ENCODE measurements at regions not wholly inside any gene's neighbourhood (a gene's known extent, or its start where the extent isn't known, plus 50 kb on each side); places are given as distances from the start of the nearest gene placed in this dataset.

- Histone ChIP-seq H3K79me2 (ENCODE audit: insufficient read depth, low read depth) (no peaks in the 10 kb centered on the region), H3K27me3 (ENCODE audit: insufficient read depth, low read depth) (no peaks in the 10 kb centered on the region), H3K9ac (no peak overlapping the region), H2AFZ (ENCODE audit: low read depth) (no peak overlapping the region), H3K4me3 (IDR thresholded peaks at IDR 0.05; ENCODE audit: insufficient read depth, low read depth, low read length) (no peak overlapping the region), H4K20me1 (ENCODE audit: insufficient read depth) (no peaks in the 10 kb centered on the region), H3K4me2 (no peak overlapping the region), H3K36me3 (ENCODE audit: insufficient read depth) (no peaks in the 10 kb centered on the region), H3K4me1 (ENCODE audit: low read depth, poor library complexity, severe bottlenecking) (no peaks in the 10 kb centered on the region), H3K27ac (no peak overlapping the region)
- TF ChIP-seq CTCF (conservative IDR thresholded peaks at IDR 0.05; ENCODE audit: low read depth, low read length) = no peak
Observed at GRCh38 chr4:24668956-24669355, 84.6 kb upstream of the DHX15 start.

GRCh38 chr4:24669751-24670150 is 85.4 kb upstream of the DHX15 start:
- H3K4me3 ChIP-seq (IDR thresholded peaks at IDR 0.05; ENCODE audit: insufficient read depth, low read depth, low read length) = no peak overlapping the region
- H3K4me1 ChIP-seq (ENCODE audit: low read depth, poor library complexity, severe bottlenecking) = no peaks in the 10 kb centered on the region
- no peak overlapping the region for H3K9ac ChIP-seq
- TF ChIP-seq CTCF (conservative IDR thresholded peaks at IDR 0.05; ENCODE audit: low read depth, low read length) = no peak
- no peak overlapping the region for H2AFZ ChIP-seq (ENCODE audit: low read depth)
- H3K79me2 ChIP-seq (ENCODE audit: insufficient read depth, low read depth) = no peaks in the 10 kb centered on the region
- H3K27ac ChIP-seq = no peak overlapping the region
- no peaks in the 10 kb centered on the region for H3K27me3 ChIP-seq (ENCODE audit: insufficient read depth, low read depth)
- no peaks in the 10 kb centered on the region for H4K20me1 ChIP-seq (ENCODE audit: insufficient read depth)
- H3K4me2 ChIP-seq = no peak overlapping the region
- no peaks in the 10 kb centered on the region for H3K36me3 ChIP-seq (ENCODE audit: insufficient read depth)

GRCh38 chr4:24671849-24672248 is 87.5 kb upstream of the DHX15 start:
- H3K27ac ChIP-seq = no peak overlapping the region
- H3K4me1 ChIP-seq (ENCODE audit: low read depth, poor library complexity, severe bottlenecking) = no peaks in the 10 kb centered on the region
- no peaks in the 10 kb centered on the region for H3K79me2 ChIP-seq (ENCODE audit: insufficient read depth, low read depth)
- no peak overlapping the region for H3K4me3 ChIP-seq (IDR thresholded peaks at IDR 0.05; ENCODE audit: insufficient read depth, low read depth, low read length)
- H4K20me1 ChIP-seq (ENCODE audit: insufficient read depth) = no peaks in the 10 kb centered on the region
- no peaks in the 10 kb centered on the region for H3K27me3 ChIP-seq (ENCODE audit: insufficient read depth, low read depth)
- no peaks in the 10 kb centered on the region for H3K36me3 ChIP-seq (ENCODE audit: insufficient read depth)
- H3K9ac ChIP-seq = no peak overlapping the region
- no peak for TF ChIP-seq CTCF (conservative IDR thresholded peaks at IDR 0.05; ENCODE audit: low read depth, low read length)
- no peak overlapping the region for H2AFZ ChIP-seq (ENCODE audit: low read depth)
- H3K4me2 ChIP-seq = no peak overlapping the region

GRCh38 chr4:24672880-24673279 is 88.5 kb upstream of the DHX15 start:
- H3K79me2 ChIP-seq (ENCODE audit: insufficient read depth, low read depth) = no peaks in the 10 kb centered on the region
- H3K9ac ChIP-seq = no peak overlapping the region
- no peak overlapping the region for H2AFZ ChIP-seq (ENCODE audit: low read depth)
- no peaks in the 10 kb centered on the region for H4K20me1 ChIP-seq (ENCODE audit: insufficient read depth)
- no peak for TF ChIP-seq CTCF (conservative IDR thresholded peaks at IDR 0.05; ENCODE audit: low read depth, low read length)
- H3K36me3 ChIP-seq (ENCODE audit: insufficient read depth) = no peaks in the 10 kb centered on the region
- no peaks in the 10 kb centered on the region for H3K27me3 ChIP-seq (ENCODE audit: insufficient read depth, low read depth)
- no peak overlapping the region for H3K4me3 ChIP-seq (IDR thresholded peaks at IDR 0.05; ENCODE audit: insufficient read depth, low read depth, low read length)
- H3K4me1 ChIP-seq (ENCODE audit: low read depth, poor library complexity, severe bottlenecking) = no peaks in the 10 kb centered on the region
- H3K4me2 ChIP-seq = no peak overlapping the region
- H3K27ac ChIP-seq = no peak overlapping the region

GRCh38 chr4:24674279-24674678 is 89.9 kb upstream of the DHX15 start:
- no peak overlapping the region for H3K9ac ChIP-seq
- no peak overlapping the region for H3K4me3 ChIP-seq (IDR thresholded peaks at IDR 0.05; ENCODE audit: insufficient read depth, low read depth, low read length)
- no peak for TF ChIP-seq CTCF (conservative IDR thresholded peaks at IDR 0.05; ENCODE audit: low read depth, low read length)
- no peaks in the 10 kb centered on the region for H3K36me3 ChIP-seq (ENCODE audit: insufficient read depth)
- H3K27ac ChIP-seq = no peak overlapping the region
- no peaks in the 10 kb centered on the region for H3K4me1 ChIP-seq (ENCODE audit: low read depth, poor library complexity, severe bottlenecking)
- no peak overlapping the region for H3K4me2 ChIP-seq
- H4K20me1 ChIP-seq (ENCODE audit: insufficient read depth) = no peaks in the 10 kb centered on the region
- H2AFZ ChIP-seq (ENCODE audit: low read depth) = no peak overlapping the region
- H3K79me2 ChIP-seq (ENCODE audit: insufficient read depth, low read depth) = no peaks in the 10 kb centered on the region
- H3K27me3 ChIP-seq (ENCODE audit: insufficient read depth, low read depth) = no peaks in the 10 kb centered on the region

Data from KMS-11 (cell line).